SH-SY5Y (cell line): ENCODE measurements at regions not wholly inside any gene's neighbourhood (a gene's known extent, or its start where the extent isn't known, plus 50 kb on each side); places are given as distances from the start of the nearest gene placed in this dataset.

Experiments
- GATA2 ChIP-seq: IDR thresholded peaks from 2 replicates; pipeline ENCODE4 v1.6.1; 2011; ENCODE audit warnings: mild to moderate bottlenecking, low read depth, low read length
- GATA3 ChIP-seq: IDR thresholded peaks from 2 replicates; pipeline ENCODE4 v1.6.1; 2011; ENCODE audit warnings: low read depth, mild to moderate bottlenecking, low read length, moderate library complexity

- TF ChIP-seq GATA2 (no peak), GATA3 (no peak)
Measured at GRCh38 chr1:173287785-173288184, 80.7 kb upstream of the TNFSF4 start.
